ENCODE measurements at regions not wholly inside any gene's neighbourhood (a gene's known extent, or its start where the extent isn't known, plus 50 kb on each side); places are given as distances from the start of the nearest gene placed in this dataset.

DNA sequence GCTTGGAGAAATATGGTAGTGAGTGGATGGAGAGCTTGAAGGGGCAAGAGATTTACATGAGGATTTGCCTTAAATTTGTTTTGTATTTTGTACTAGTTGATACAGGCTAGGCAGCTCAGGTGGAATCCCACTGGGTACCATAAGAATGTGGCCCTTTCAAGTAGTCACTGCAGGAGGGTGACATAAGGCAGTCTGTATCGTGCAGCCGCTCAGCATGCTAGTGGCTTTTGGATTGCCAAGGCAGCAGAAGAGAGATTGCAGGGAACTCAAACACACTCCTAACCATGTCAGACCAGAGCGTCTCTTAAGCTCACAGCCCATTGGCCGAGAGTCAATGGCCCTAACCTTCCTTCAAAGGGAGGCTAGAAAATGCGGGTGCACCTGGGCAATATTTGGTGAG lies 420.0 kb downstream of the ADGRL2 start:
- Histone ChIP-seq H3K9me3 (ENCODE audit: low read depth, low read length) (no peaks in the 10 kb centered on the region), H3K4me1 (ENCODE audit: insufficient read depth, low read length) (peaks cover 12% of the 10 kb centered on the region), H3K4me3 (ENCODE audit: low read length) (no peak overlapping the region), H3K27me3 (ENCODE audit: insufficient read depth, low read length) (no peaks in the 10 kb centered on the region)

DNA sequence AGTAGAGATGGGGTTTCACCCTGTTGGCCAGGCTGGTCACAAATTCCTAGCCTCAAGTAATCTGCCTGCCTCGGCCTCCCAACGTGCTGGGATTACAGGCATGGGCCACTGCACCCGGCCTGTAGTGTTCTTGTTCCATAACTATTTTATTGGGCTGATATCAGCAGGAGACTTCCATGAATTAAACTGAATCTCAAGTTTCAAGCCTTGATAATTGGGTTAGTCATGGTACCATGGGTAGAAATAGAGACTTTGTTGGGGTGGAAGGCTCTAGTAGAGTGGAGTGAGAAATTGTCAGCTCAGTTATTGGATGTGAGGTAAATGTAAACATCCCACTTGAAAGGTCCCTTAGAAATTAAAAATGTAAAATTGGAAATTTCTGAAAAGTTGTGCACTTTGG lies 419.1 kb downstream of the ADGRL2 start:
- no peaks in the 10 kb centered on the region for H3K27me3 ChIP-seq (ENCODE audit: insufficient read depth, low read length)
- no peaks in the 10 kb centered on the region for H3K9me3 ChIP-seq (ENCODE audit: low read depth, low read length)
- H3K4me1 ChIP-seq (ENCODE audit: insufficient read depth, low read length), result peaks cover 3% of the 10 kb centered on the region
- H3K4me3 ChIP-seq (ENCODE audit: low read length), result no peak overlapping the region

DNA sequence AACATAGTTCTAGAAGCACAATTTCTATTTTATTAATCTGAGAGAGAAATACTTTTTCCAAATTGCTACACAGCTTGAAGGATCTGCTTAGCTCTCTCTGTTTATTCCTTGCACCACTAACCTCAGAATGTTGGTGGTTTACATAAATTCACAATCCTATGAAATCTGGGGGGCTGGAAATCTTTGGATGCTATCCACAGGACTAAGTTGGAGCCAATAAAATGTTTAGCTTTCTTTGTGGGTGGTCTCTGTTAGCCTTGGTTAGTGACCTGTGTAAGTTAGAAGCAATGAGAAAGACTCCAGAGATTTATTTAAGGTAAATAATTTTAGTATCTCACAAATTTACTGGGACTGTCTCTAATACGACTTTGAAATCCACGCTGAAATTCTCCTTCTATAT lies 418.1 kb downstream of the ADGRL2 start:
- Histone ChIP-seq H3K9me3 (ENCODE audit: low read depth, low read length) (no peaks in the 10 kb centered on the region), H3K4me3 (ENCODE audit: low read length) (no peak overlapping the region), H3K27me3 (ENCODE audit: insufficient read depth, low read length) (no peaks in the 10 kb centered on the region), H3K4me1 (ENCODE audit: insufficient read depth, low read length) (no peaks in the 10 kb centered on the region)

DNA sequence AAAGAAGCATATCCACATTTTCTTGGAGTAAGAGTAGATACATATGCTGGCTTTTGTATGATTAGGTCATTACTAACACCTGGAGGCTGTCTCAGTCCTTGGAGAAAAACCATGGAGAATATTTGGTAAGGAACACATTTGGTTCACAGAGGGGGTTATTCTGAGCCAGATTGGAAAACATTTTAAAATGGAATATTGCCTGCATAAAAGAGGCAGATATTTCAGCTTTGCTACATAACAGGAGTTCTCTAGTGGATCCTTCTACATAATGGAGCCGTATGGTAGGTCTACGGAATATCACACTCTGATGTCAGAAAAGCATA lies 415.1 kb downstream of the ADGRL2 start:
- Histone ChIP-seq H3K27me3 (ENCODE audit: insufficient read depth, low read length) (no peaks in the 10 kb centered on the region), H3K4me1 (ENCODE audit: insufficient read depth, low read length) (no peaks in the 10 kb centered on the region), H3K9me3 (ENCODE audit: low read depth, low read length) (no peaks in the 10 kb centered on the region), H3K4me3 (ENCODE audit: low read length) (no peak overlapping the region)

DNA sequence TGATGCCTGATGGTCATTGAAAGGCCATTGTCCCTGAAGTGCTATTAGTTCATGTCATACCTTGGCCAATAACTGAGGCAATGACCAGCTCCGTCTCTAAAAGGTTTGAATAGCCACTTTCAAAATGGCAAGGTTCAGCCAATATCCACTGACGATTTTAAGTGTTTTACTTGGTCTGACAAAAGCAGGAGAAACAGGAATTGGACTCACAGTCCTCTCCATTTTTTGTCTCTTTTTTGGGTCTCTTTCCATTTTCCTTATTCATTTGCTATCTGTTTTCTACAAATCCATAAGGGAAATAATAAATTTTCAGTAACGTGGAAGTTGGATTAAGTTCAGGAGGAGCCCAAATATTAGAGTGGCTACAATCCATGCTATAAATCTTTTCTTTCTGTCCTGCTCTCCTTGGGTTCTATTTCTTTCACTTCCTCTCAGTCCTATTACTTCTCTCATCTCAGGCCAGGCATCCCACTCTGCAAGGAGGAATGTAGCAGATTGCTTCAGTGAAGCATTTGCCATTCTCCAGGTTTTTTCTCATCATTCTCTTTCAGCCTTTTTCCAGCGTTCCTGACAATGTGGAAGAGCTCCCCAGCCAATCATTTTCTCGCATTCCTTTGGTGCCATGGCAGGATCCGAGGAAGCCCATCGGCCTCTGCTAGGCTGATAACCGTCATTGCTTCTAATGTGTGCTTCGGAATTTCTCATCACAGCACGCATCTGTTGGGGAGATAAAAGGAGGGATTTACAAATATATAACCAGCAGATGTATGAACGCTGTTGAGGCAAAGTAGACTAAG lies 414.5 kb downstream of the ADGRL2 start:
- H3K27me3 ChIP-seq (ENCODE audit: insufficient read depth, low read length), result no peaks in the 10 kb centered on the region
- H3K9me3 ChIP-seq (ENCODE audit: low read depth, low read length), result no peaks in the 10 kb centered on the region
- no peak overlapping the region for H3K4me3 ChIP-seq (ENCODE audit: low read length)
- H3K4me1 ChIP-seq (ENCODE audit: insufficient read depth, low read length), result no peaks in the 10 kb centered on the region

DNA sequence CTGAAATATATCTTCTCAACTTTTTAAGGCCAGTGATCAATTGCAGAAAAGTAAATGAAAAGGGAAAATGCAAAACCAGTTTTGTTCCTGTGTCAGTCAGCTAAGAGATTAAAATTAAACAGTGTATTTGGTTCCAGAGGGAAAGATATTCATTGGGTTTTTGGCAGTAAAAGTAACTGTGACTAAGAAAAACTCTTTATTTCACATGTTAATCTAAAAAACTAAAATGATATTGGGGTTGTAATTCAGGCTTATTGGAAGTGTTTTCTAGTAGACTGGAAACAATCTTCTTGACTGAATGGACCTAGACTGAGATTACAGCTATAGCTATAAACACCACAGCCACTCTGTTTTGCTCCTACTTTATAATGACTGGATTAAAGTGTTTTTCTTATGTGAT lies 413.9 kb downstream of the ADGRL2 start:
- Histone ChIP-seq H3K4me1 (ENCODE audit: insufficient read depth, low read length) (no peaks in the 10 kb centered on the region), H3K4me3 (ENCODE audit: low read length) (no peak overlapping the region), H3K27me3 (ENCODE audit: insufficient read depth, low read length) (no peaks in the 10 kb centered on the region), H3K9me3 (ENCODE audit: low read depth, low read length) (no peaks in the 10 kb centered on the region)

DNA sequence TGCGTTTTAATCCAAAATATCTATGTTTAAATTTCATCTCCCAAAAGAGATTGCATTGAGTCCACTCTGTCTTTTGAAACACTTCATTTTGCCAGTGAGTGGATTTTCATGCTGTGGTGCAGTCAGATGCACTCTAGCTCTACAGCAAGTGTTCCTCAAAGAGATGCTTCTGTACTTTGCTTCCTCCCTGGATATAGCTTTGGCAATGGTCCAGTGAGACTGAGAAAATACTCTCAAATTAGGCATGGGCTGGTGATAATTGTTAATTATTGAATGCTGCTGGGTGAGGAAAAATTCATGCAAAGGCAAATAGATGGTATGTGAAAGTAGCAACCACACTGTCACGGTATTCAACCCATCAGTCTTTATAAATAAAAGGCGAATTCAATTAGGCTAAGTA lies 396.9 kb downstream of the ADGRL2 start:
- Histone ChIP-seq H3K4me1 (ENCODE audit: insufficient read depth, low read length) (no peaks in the 10 kb centered on the region), H3K9me3 (ENCODE audit: low read depth, low read length) (no peaks in the 10 kb centered on the region), H3K4me3 (ENCODE audit: low read length) (no peak overlapping the region), H3K27me3 (ENCODE audit: insufficient read depth, low read length) (no peaks in the 10 kb centered on the region)

DNA sequence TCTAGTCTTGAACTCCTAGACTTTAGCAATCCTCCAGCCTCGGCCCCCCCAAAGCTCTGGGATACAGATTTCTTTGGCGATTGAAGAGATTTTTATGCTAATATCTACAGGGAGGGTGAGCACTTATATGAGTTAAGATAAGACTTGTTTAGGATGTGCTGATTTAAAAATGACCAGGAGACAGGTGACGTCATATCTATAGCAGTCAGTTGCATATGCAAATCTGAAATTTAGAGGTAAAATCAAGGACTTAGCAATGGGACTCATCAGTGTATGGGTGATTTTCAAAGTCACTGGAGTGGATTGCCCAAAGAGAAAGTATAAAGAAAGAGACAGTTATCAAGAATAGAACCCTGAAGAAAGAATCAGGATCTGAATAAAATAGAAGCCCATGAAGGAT lies 394.5 kb downstream of the ADGRL2 start:
- Histone ChIP-seq H3K27me3 (ENCODE audit: insufficient read depth, low read length) (no peaks in the 10 kb centered on the region), H3K4me3 (ENCODE audit: low read length) (no peak overlapping the region), H3K9me3 (ENCODE audit: low read depth, low read length) (no peaks in the 10 kb centered on the region), H3K4me1 (ENCODE audit: insufficient read depth, low read length) (no peaks in the 10 kb centered on the region)

DNA sequence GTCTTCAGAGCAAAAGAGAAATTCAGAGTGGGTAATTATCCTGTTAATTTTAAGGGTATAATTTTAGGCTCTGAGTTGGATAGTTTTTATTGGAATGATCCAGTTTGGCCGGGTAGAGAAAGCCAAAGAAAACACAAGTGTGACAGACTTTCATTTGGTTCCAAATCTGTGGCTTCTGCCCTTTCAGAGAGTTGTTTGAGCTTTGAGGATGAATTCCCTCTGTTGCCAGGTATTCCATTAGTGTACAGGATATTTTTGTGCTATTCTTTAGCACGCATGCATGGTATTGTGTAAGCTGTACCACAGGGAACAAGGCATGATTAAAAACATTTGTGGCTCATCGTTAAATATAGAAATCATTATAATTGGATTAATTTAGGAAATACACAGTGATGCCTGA lies 384.4 kb downstream of the ADGRL2 start:
- Histone ChIP-seq H3K9me3 (ENCODE audit: low read depth, low read length) (no peaks in the 10 kb centered on the region), H3K4me3 (ENCODE audit: low read length) (no peak overlapping the region), H3K4me1 (ENCODE audit: insufficient read depth, low read length) (no peaks in the 10 kb centered on the region), H3K27me3 (ENCODE audit: insufficient read depth, low read length) (no peaks in the 10 kb centered on the region)

DNA sequence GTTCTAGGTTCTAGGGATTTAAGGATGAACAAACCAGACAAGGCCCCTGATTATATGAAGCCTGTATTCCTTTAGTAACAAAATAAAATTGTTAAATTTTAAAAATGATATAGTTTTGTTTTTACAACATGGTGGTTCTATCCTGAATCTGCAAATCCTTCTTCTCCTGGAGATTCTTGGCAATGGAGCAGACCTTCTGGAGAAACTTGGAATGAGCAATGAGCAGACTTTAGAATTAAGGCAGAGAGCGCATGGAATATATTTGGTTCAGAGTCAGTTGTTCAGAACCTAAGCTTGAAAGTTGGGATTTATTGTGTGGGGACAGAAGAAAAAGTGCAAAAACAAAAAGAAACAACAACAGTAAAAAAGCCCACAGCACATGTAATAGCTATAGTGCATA lies 381.1 kb downstream of the ADGRL2 start:
- no peak overlapping the region for H3K4me3 ChIP-seq (ENCODE audit: low read length)
- H3K4me1 ChIP-seq (ENCODE audit: insufficient read depth, low read length), result no peaks in the 10 kb centered on the region
- no peaks in the 10 kb centered on the region for H3K9me3 ChIP-seq (ENCODE audit: low read depth, low read length)
- H3K27me3 ChIP-seq (ENCODE audit: insufficient read depth, low read length), result no peaks in the 10 kb centered on the region

DNA sequence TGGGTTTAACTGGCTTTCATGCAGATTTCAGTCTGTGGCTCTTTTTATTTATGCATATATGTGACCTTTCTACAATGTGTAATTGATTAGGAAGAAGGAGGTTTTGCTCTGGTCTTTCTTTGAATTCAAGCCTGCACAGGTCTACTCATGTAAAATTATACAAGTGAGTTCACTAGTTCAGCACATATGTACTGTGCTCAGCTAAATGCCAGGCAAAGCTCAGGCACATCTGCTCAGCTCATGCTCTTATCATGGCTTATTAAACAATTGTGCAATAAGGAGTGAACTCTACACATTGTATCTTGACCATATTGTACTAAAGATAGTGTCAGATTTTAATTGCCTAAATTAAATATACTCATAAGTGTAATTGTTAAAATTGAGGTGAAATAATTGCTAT lies 378.4 kb downstream of the ADGRL2 start:
- no peak overlapping the region for H3K4me3 ChIP-seq (ENCODE audit: low read length)
- no peaks in the 10 kb centered on the region for H3K9me3 ChIP-seq (ENCODE audit: low read depth, low read length)
- no peaks in the 10 kb centered on the region for H3K4me1 ChIP-seq (ENCODE audit: insufficient read depth, low read length)
- H3K27me3 ChIP-seq (ENCODE audit: insufficient read depth, low read length), result no peaks in the 10 kb centered on the region

DNA sequence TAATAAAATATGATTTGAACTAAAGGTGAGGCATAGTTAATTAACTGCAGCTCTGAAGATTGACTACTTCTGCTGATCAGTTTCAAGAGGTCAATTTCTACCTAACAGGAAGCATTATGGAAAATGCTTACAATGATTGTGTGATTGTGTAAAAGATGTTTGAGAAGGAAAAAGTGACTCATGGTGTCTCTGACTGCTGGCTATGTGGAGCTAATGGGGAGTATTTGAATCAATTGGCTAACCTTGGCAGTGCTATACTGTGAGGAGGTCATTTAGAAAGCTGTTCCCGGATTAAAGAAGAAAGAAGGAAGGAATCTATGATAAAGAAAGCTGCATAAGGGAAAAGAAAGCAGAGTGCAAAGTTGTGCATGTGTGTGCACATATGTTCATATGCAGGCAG lies 376.5 kb downstream of the ADGRL2 start:
- Histone ChIP-seq H3K4me1 (ENCODE audit: insufficient read depth, low read length) (no peaks in the 10 kb centered on the region), H3K9me3 (ENCODE audit: low read depth, low read length) (no peaks in the 10 kb centered on the region), H3K27me3 (ENCODE audit: insufficient read depth, low read length) (no peaks in the 10 kb centered on the region), H3K4me3 (ENCODE audit: low read length) (no peak overlapping the region)

DNA sequence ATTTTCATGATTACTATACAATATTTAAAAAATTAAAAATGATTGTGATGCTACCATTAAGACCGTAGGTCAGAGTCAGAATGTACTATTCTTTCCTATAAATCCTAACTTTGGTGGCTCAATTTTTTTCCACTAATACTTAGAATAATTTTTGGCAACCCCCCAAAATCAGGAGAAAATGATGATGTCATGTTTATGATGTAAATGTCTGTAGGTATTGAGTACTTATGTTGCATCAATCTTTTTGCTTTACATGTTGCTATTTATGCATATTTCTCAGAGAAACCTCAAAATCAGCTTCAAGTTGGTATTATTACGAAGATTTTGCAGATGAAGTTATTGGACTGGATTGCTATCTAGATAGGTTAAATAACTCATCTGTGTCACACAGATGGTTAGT lies 371.2 kb downstream of the ADGRL2 start:
- Histone ChIP-seq H3K4me1 (ENCODE audit: insufficient read depth, low read length) (no peaks in the 10 kb centered on the region), H3K9me3 (ENCODE audit: low read depth, low read length) (no peaks in the 10 kb centered on the region), H3K27me3 (ENCODE audit: insufficient read depth, low read length) (no peaks in the 10 kb centered on the region), H3K4me3 (ENCODE audit: low read length) (no peak overlapping the region)

DNA sequence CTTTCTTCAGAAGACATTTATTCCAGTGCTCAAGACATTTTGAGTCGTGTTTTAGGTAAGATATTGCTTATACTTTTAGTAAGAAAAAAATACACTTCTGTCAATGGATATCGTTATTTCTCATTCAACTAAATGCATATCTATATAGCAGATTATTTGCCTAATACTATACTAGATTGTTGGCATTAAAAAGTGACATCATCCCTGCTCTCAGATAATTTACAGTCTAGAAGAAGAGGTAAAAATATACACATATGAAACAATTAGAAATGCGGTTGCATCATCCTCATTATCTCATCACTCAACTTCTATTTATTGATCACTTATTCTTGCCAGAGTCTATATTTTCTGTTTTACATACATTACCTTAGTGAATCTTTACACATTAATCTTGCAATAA lies 367.7 kb downstream of the ADGRL2 start:
- Histone ChIP-seq H3K4me3 (ENCODE audit: low read length) (no peak overlapping the region), H3K9me3 (ENCODE audit: low read depth, low read length) (no peaks in the 10 kb centered on the region), H3K4me1 (ENCODE audit: insufficient read depth, low read length) (no peaks in the 10 kb centered on the region), H3K27me3 (ENCODE audit: insufficient read depth, low read length) (no peaks in the 10 kb centered on the region)

DNA sequence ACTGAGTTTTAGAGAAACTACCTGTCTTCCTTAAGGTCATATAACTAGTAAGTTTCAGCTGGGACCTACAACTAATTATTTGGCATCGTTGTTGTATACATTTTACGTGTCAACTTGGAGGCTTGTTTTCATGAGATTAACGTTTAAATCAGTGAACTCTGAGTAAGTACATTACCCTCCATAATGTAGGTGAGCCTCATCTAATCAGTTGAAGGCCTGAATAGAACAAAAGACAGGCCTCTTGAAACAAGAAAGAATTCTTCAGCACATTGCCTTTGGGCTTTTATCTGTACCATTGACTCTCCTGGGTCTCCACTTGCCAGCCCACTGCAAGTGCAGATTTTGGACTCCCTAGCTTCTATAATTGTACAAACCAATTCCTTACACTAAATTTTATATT lies 364.6 kb downstream of the ADGRL2 start:
- H3K27me3 ChIP-seq (ENCODE audit: insufficient read depth, low read length), result no peaks in the 10 kb centered on the region
- no peaks in the 10 kb centered on the region for H3K9me3 ChIP-seq (ENCODE audit: low read depth, low read length)
- H3K4me1 ChIP-seq (ENCODE audit: insufficient read depth, low read length), result peaks cover 11% of the 10 kb centered on the region
- no peak overlapping the region for H3K4me3 ChIP-seq (ENCODE audit: low read length)

DNA sequence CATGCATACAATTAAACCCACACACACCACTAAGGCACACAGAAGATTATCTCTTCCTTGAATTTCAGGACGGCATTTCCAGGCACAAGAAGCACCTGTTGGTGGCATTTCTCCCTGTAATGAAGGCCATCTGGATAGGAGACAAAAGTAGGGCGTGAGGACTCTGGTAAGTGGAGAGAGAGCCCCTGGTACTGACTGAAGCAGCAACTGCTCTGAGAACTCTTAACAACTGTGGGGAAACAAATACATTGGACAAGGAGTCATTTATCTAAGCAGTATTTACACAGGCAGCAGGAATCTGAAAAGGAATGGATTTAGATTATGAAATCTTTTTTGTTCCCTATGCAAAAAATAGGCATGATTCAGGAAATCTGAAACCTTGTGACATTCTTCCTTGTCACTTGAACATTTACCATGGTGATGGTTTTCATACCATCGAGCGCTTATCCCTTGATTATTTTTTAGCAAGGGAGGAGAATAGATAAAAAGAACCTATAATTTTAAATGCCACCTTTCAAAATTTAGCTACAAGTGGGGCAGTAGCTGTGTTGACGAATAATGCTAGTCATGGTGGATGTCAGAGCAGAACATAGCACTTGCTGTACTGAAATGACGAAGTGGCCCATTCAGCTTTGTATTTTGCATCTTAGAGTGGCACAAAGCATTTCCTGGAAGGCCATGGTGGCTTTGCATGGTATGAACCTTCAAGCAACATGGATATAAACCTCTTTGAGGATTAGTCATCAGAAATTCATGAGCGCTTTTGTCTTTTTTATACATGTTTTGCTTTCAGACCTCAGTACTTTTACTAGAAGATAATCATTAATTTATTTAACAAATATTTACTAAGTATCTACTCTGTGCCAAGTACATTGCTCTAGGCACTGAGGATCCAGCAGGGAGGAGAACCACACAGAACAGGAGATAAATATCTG lies 362.0 kb downstream of the ADGRL2 start:
- H3K4me1 ChIP-seq (ENCODE audit: insufficient read depth, low read length), result peaks cover 12% of the 10 kb centered on the region
- H3K4me3 ChIP-seq (ENCODE audit: low read length), result no peak overlapping the region
- H3K27me3 ChIP-seq (ENCODE audit: insufficient read depth, low read length), result no peaks in the 10 kb centered on the region
- H3K9me3 ChIP-seq (ENCODE audit: low read depth, low read length), result no peaks in the 10 kb centered on the region
